ENCODE measurements at regions not wholly inside any gene's neighbourhood (a gene's known extent, or its start where the extent isn't known, plus 50 kb on each side); places are given as distances from the start of the nearest gene placed in this dataset.

DNA sequence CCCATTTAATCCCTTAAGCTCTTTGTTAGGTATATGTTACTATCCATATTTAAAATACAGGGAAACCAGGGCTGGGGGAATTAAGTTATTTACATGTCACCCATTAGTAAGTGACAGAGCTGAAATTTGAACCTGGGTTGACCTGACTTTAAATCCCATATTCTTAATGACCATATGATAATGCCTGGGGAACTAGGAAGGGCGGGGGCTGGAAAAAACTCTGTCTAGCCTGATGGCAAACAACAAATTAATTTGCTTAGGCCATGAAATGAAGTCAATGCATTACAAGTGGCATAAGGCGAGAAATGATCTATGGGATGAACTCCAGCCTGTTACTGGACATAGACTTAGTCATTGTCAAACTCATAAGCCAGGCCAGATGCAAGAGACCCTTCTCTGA, 325.7 kb upstream of the WWC1 start:
- no peak for DNase-seq

DNA sequence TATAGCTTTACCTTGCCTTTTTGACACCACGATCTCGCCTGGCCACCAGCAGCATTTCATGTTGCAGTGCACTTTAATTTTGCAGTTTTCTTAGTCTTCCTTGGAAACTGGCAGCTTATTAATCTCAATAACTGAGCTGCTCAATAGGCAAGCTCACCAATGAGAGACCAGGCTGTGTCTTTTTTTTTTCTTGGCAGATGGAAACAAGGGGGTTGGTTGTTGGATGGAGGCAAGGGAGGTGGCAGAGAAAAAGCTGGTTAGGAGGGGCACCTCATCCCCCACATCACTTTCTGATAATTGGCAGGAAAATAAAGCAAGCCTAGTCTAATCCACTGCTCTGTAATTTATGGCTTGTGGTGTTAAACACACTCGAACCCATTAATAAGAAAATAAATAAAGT, 324.5 kb upstream of the WWC1 start:
- no peak for DNase-seq

DNA sequence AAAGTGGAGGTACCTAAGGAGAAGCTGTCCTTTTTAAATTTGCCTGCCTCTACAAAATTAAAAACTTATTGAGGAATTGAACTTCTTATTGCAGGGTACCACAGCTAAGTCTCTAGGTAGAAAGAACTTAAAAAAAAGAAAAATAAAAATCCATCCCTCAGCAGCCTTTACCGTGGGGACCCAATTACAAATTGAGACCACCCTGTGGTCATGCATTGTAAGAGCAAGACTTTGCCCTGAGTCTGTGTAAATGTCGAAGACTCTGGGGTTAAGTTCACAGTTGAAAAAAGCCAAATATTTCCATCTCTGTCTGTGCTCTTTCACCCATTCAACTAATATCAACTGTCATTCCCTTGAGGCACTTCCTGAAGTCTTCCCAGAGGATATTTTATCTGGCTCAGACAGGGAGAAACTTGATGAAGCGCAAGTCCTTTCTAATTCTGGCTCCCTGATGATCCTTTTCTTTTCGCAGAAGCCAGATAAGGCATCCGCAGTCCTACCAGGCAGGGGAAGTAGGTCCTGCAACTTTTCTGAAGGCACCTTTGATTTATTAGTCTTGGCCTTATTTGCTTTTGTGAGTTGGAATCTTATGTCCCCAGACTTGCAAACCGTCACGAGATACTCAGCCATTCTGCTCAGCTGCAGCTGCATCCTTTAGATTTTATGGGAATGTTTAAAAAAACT, 323.8 kb upstream of the WWC1 start:
- no peak for DNase-seq

DNA sequence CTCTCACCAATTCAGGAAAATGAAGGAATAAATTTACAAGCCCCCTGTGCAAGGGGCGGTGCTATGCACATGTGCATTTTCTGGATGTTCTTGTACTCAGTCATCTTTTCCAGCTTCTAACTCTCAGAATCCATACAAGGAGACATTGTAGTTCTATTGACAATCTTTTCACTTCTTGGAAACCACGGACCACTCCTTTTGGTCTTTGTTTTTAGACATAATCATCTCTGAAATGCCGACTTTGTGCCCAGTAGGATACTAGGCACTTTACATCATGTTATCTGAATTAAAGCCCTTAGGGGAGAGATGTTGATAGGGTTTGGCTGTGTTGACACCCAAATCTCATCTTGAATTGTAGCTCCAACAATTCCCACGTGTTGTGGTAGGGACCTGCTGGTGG, 322.6 kb upstream of the WWC1 start:
- no peak for DNase-seq

DNA sequence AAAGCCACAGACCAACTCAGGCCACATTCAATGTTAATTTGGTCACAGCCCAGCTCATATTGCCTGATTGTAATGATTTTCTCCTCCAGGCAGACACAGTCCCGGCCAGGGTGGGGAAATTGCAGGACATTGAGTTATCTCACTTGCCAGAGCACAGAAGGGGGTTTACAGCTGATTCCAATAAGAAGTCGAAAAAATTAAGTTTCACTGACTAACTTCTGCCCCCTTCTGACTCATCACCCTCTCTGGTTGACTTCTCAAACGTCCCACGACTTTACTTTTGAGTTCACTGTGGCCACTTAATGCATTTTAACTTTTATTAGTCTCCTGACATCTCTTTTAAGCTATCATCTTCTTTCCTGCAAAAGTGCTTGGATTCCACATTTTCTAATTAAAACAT, 321.4 kb upstream of the WWC1 start:
- DNase-seq = no peak

DNA sequence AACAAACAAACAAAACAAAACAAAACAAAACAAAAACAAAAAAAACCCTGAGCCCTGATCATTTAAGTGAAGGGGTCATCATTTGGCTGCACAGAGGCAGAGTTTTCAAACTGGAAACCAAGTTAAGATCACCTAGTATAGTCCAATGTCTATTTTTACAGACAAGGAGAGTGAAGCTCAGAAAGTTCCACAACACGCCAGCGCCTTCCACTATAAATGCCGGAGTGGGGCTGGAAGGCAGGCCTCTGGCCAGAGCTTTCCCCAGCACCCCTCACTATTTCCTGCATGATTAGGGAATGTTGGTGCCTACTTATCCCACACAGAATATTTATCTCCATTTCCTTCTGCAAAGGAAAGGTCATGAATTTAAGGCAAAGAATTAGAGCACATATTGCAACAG, 319.7 kb upstream of the WWC1 start:
- no peak for DNase-seq

DNA sequence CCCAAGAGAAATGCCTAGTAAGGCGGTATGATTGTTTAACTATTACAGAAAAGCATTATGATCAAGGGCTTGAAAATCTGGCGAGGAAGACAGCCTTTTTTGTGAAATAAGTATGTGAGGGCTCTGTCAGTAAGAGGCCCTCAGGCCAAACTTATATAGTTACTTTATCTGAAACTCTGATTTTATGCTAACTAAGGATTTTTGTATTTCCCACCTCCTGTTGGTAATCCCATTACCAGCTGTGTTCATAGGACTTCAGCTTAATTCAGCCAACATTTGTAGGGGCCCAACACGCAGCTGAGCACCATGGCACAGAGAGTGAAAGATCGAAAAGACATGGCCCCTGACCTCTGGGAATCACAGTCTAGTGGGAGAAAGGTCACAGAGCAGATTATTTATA, 318.3 kb upstream of the WWC1 start:
- no peak for DNase-seq

DNA sequence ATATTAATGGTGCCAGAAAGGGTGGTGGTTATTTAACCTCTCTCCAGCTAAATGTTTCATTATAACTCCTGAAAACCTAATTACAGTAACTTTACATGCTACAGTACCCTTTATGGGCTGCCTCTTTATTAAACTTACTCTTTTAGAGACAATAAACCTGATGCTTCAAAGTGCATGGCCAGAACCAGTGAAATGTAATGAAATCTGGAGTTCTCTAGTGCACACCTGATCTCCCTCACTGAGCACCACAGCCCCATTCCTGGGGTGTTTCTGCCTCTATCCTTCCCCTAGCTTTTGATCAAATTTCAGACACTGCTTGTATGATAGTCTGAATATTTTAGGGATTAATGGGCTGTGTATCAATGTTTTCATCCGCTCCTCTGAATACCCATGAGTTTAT, 306.5 kb upstream of the WWC1 start:
- DNase-seq = no peak

DNA sequence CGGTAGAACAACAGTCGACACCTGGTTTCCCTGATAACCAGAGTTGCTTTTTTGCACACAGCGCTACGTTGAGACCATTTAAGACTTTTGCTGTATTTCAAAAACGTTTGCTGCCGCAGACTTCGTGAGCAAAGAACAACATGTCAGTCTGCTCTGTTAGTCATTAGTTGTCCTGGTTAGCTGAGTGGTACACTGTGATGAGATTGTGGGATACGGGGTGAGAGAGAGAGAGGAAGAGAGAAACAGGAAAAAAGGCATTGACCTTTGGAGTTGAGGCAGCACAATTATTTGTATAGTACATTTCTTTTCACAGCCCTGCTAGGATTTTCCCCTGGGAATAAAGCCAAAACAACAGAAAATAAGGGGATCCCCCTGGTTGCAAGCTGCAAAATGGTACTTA, 306.1 kb upstream of the WWC1 start:
- DNase-seq = no peak

DNA sequence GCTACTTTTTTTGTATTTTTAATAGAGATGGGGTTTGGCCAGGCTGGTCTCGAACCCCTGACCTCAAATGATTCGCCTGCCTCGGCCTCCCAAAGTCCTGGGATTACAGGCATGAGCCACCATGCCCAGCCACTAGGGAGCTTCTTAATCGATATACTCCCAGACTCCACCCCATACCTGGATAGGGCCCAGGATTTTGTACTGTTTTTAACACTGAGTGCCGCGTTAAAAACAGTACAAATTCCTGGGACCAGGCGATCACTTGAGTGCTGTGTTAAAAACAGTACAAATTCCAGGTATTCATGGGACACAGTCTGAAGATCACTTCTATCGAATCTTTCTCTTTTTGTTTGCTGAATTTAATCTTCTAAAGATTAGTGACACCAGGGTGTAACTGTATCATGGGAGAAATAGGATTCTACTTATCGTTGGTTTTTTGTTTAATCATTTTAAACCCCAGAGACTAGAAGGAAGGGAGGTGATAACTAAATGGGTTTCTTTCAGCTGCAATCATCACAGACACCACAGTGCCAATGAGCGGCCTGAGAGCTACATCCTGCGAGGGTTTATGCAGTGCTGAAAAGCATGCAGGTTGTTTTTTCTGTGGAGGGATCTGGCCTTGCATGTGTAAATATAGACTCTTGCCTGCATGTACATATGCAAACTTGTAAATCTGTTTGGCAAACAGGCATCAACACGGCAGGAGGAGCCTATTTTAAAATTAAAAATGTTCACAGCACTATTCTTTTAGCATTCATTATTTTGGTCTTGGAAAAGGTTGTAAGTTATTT, 303.8 kb upstream of the WWC1 start:
- no peak for DNase-seq

DNA sequence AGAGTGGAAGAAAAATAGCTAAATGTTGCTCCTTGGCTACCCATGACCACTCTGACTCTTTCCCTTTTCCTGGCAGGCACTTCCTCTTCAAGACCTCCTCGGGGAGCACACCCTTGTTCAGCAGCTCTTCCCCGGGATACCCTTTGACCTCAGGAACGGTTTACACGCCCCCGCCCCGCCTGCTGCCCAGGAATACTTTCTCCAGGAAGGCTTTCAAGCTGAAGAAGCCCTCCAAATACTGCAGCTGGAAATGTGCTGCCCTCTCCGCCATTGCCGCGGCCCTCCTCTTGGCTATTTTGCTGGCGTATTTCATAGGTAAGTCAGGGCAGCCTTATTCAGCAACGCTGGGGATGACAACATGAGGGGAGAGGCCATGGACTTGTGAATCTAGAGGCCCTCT, 298.6 kb upstream of the WWC1 start:
- no peak for DNase-seq

DNA sequence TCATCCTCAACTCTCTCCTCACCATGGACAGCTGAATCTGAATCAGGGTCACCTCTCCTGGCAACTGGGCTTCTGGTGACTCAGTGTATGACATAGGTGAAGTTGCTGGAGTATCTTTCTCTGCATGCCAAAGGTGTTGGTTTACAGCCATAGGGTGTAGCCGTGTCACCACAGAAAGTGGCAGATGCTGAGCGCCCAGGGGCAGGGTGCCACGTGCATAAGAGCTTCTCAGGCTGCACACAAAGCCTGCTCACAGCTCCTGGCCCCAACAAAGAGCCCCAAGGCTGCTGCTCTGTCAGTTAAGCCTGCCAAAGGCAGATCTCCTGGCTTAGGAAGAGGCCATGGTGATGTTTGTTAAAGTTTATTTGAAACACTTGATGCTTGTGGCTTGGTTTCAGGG, 297.7 kb upstream of the WWC1 start:
- DNase-seq = no peak

DNA sequence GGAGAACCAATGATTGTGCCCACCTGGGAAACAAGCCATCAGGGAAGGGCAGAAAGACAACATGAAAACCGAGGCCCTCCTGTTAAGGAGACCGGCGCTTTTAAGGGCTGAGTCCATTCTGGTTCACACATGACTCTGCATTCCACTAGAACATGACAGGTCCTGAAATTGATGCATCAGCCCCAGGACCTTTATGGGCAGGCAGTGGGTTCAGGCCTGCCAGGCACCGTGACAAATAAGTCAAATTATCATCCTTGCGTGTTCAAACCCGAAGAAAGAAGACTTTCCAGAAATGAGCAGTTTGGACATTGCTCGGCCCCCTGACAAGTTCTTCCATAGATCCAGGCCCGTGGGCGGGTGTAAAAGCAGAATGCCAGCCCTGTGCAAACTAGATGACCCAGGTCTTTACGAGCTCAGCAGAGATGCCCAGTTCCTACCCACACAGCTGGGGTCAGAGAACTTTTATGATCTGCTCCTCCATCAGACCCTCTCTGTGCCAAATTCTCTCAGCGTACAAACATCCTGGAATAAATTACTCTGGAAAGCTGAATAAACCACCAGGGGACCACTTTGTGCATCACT, 295.5 kb upstream of the WWC1 start:
- DNase-seq = no peak

DNA sequence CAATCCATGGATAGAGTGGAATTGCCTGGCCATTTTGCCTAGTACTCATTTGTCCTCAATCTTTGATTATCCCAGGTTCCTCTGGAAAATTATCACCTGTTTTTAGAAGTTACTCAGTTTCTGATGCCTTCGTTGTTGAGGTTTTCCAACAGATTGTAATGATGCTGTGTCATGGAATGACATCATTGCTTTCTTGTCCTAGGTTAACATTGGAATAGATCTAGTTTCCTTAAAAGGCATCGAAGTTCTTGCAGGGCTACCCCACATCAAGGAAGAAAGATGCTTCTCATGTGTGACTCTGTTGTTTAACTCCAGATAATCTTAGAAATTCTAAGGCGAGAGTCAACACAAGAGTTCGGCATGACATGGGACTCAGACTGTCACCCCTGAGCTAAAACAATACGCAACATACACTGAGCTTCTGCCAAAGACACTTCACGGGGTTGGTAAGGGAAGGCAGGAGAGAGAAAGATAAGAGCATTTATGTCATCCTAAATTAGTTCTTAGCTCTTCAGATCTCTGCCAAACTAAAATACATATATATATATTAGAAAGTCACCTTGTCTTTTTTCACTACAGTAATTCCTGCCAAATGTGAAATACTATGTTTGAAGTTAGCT, 293.2 kb upstream of the WWC1 start:
- DNase-seq = no peak

DNA sequence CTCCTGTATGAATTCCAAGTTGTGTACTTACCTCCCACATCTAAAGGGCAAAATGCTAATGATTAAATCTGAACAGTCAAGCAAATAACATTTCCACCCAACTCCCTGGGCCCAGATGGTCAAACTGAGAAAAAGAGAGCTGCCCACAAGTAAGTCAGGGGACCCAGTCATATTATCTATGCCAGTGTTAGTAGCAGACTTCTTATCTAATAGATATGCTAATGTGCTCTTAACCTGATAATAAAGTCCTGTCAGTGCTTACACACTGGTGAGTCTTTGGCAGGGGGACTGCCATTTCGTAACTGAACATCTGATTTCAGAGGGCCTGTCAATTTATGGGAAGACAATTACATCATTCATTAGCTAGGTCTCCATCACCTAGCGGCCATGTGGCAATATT, 292.3 kb upstream of the WWC1 start:
- no peak for DNase-seq

DNA sequence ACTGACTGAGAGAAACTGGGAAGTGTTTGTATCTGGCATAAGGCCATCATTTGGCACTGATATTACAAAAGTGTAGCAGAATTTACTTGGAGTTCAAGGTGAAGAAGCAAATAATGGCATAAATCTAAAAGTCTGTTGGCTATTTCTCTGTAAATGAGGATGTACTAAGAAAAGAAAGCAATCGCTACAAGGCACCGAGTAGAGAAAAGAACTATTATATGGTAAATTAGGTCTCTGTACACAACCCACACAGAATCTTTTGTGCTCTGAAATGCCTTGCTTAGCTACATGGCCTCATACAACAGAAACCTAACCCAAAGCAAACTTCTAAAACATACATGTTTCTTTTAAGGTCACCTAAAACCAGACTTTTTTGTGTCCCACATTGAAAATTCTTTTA, 290.1 kb upstream of the WWC1 start:
- DNase-seq = no peak

DNA sequence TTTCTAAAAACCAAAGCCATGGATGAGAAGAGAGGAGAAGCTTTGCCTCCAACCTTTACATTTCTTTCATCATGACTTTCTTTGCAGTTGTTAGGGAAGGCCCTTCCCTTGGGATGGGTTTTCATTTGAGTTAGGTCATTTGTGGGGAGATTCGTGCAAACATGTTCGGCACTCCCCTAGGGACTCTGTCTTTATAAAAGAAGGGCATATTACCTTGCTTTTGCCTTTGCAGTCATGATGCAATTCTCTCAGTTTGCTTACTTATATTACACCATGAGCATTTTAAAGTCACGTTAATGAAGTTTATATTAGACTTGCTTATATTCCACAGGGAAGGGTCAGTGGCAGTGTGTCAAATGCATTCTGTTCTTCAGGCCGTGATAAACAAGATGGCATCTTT, 289.3 kb upstream of the WWC1 start:
- no peak for DNase-seq

DNA sequence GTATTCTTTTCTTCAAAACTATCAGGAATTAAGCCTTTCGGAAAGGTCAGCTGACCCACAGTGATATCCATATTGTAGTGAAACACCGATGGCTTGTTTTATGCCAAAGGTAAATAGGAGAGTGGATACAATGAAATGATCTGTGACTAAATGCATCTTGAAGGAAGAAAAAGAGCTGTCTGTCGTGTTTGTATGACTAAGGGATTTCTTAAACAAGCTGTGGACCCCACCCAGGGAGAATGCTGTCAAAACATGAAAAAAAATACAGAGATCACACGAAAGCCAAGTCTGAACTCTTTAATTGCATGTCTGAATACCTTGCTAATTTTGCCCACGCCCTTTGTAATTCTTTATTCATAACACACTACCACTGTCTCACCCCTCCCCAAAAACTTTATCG, 286.4 kb upstream of the WWC1 start:
- DNase-seq = no peak

DNA sequence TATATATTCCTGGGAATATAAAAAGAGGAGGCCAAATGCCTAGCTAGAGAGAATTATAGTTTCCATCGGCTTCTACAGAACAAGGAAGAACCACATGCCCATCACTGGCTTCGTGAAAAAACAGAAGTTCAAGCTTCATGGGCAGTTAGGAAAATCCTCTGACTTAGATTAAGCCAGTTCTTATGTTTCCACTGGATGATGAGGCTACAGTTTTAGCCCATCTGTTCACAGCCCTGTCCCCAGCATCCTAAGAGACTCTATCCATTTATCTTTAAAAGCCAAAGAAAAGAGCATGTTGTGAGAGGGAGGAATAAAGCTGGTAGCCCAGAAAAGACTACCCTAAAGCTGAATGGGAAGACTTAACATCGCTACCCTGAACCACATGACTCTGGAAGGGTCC, 285.5 kb upstream of the WWC1 start:
- DNase-seq = no peak

DNA sequence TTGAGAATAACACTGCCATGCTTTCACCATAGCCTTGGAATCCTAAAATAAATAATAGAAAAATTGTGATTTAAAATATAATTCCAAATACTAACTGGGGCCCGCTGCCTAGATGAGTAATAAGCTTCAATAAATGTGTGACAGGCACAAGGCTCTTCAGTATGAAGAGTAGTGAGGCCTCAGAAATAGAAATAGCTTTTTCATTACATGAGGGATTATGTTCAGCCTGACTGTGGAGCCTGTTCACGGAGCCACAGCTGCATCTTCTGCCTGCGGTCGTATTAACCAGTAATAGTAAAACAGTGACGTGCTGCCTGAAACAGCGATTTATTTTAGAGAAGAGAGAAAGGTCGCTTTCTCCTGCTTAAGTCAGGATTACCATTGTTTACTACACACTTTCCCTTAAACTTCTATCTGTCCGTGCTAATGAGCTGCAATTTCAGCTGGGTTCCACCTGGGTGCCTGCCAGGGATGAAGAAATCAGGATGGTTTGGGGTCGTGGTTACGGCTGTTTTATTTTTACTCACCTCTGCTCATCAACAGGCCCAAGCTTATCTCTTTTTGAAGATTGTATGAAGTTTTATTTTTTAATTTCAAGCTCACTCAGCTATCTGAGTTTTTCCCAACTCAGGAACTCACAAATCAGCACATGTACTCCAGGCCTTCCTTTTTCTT, 284.9 kb upstream of the WWC1 start:
- no peak for DNase-seq

DNA sequence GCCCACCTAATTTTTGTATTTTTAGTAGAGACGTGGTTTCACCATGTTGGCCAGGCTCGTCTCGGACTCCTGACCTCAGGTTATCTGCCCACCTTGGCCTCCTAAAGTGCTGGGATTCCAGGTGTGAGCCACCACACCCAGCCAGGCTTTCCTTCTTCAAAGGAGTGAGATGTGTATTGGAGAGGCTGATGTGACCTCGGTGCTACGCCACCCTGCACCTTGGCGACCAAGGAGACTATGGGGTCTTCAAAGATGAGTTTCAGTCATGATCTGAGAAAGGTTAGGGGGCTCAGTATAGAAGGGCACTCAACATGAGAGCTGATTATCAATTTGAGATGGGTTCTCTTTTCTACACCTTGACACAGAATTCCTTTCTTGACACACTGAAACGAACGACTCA, 284.2 kb upstream of the WWC1 start:
- DNase-seq = no peak

DNA sequence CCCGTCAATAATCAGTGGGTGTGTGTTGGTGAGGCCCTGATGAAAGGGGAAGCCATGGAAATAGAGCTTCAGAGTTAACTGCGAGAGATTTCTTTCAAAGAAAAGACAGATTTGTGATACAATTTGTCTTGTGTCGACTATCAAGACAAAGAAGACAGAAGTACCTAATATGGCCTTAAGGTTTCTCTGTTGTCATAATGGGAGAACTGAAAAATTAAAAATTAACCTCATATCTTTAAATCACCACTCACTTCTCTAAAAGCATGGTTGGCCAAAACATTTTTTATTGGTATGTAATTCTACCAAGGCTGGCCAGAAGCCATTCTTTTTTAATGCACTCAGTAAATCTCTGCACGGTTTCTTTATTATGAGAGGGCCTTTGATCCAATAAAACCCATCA, 282.9 kb upstream of the WWC1 start:
- DNase-seq = no peak

DNA sequence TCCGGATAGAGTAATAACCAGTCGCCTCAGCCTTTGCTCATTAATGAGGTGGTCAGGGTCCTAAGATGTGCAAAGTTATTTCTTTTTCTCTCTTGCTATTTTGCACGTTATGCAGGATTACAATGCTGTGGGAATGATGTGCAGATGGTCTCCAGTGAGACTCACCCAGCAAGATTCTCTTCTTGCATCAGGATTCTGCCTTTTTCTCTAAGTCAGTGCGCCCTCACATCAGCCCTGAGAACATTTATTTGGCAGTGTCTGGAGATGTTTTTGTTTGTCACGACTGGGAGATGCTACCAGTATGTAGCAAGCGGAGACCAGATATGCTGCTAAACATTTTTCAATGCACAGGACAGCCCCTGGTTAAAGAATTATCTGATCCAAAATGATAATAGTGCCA, 280.3 kb upstream of the WWC1 start:
- DNase-seq = no peak

DNA sequence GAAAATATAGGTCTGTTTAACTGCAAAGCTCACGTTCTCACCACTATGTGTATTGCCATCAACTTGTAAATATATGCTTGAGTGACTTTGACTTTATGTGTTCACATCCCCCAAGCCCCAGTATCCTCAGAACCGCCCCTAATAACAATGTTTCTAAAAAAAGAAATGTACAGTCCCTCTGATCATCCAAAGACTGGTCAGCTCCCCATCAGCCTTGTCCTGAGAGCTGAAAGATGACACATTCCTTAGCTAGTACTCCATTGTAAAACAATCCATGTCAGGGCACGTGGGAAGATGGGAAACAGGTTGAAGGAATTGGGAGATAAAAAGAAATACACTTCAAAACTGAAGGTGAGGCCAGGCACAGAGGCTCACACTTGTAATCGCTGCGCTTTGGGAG, 279.4 kb upstream of the WWC1 start:
- no peak for DNase-seq

Measured in COR-L47 (cell line).